ENCODE measurements at regions not wholly inside any gene's neighbourhood (a gene's known extent, or its start where the extent isn't known, plus 50 kb on each side); places are given as distances from the start of the nearest gene placed in this dataset.

- no peak for TF ChIP-seq JUND (IDR thresholded peaks at IDR 0.05; ENCODE audit: low read depth)
- no peak for DNase-seq (ENCODE audit: low read depth in 1 of 2, low spot score in 1 of 2)
- in situ Hi-C loops (cut with HindIII; ENCODE audit: low pct_unique_long_range_greater_than_20kb, low sequenced_read_pairs), result no loop called here
Measured at GRCh38 chr4:77395481-77395880, 210.1 kb upstream of the CXCL13 start.

- DNase-seq (ENCODE audit: low read depth in 1 of 2, low spot score in 1 of 2), result no peak
- in situ Hi-C loops (cut with HindIII; ENCODE audit: low pct_unique_long_range_greater_than_20kb, low sequenced_read_pairs), result no loop called here
Measured at GRCh38 chr4:77398256-77398655, 207.4 kb upstream of the CXCL13 start.

GRCh38 chr4:77399831-77400230 lies 205.8 kb upstream of the CXCL13 start:
- no peak for TF ChIP-seq JUND (IDR thresholded peaks at IDR 0.05; ENCODE audit: low read depth)
- DNase-seq (ENCODE audit: low read depth in 1 of 2, low spot score in 1 of 2), result no peak
- in situ Hi-C loops (cut with HindIII; ENCODE audit: low pct_unique_long_range_greater_than_20kb, low sequenced_read_pairs), result no loop called here

More at GRCh38 chr4:77398256-77398655, 207.4 kb upstream of the CXCL13 start:
- TF ChIP-seq JUND (IDR thresholded peaks at IDR 0.05; ENCODE audit: low read depth), result no peak

GRCh38 chr4:77413766-77414165 lies 191.9 kb upstream of the CXCL13 start:
- TF ChIP-seq JUND (IDR thresholded peaks at IDR 0.05; ENCODE audit: low read depth), result no peak
- in situ Hi-C loops (cut with HindIII; ENCODE audit: low pct_unique_long_range_greater_than_20kb, low sequenced_read_pairs), result no loop called here
- DNase-seq (ENCODE audit: low read depth in 1 of 2, low spot score in 1 of 2), result no peak

GRCh38 chr4:77415689-77416088 lies 189.9 kb upstream of the CXCL13 start:
- in situ Hi-C loops (cut with HindIII; ENCODE audit: low pct_unique_long_range_greater_than_20kb, low sequenced_read_pairs), result no loop called here
- no peak for DNase-seq (ENCODE audit: low read depth in 1 of 2, low spot score in 1 of 2)
- TF ChIP-seq JUND (IDR thresholded peaks at IDR 0.05; ENCODE audit: low read depth), result no peak

- DNase-seq (ENCODE audit: low read depth in 1 of 2, low spot score in 1 of 2), result peak in 1 of 2 experiments; percentile 39
- no peak for TF ChIP-seq JUND (IDR thresholded peaks at IDR 0.05; ENCODE audit: low read depth)
- in situ Hi-C loops (cut with HindIII; ENCODE audit: low pct_unique_long_range_greater_than_20kb, low sequenced_read_pairs), result no loop called here
Measured at GRCh38 chr4:77418333-77418732, 187.3 kb upstream of the CXCL13 start.

- in situ Hi-C loops (cut with HindIII; ENCODE audit: low pct_unique_long_range_greater_than_20kb, low sequenced_read_pairs), result no loop called here
- TF ChIP-seq JUND (IDR thresholded peaks at IDR 0.05; ENCODE audit: low read depth), result no peak
- no peak for DNase-seq (ENCODE audit: low read depth in 1 of 2, low spot score in 1 of 2)
Measured at GRCh38 chr4:77430847-77431246, 174.8 kb upstream of the CXCL13 start.

GRCh38 chr4:77431546-77431945 lies 174.1 kb upstream of the CXCL13 start:
- in situ Hi-C loops (cut with HindIII; ENCODE audit: low pct_unique_long_range_greater_than_20kb, low sequenced_read_pairs), result no loop called here
- no peak for DNase-seq (ENCODE audit: low read depth in 1 of 2, low spot score in 1 of 2)
- TF ChIP-seq JUND (IDR thresholded peaks at IDR 0.05; ENCODE audit: low read depth), result no peak

- no peak for TF ChIP-seq JUND (IDR thresholded peaks at IDR 0.05; ENCODE audit: low read depth)
- peak in 1 of 2 experiments; percentile 18 for DNase-seq (ENCODE audit: low read depth in 1 of 2, low spot score in 1 of 2)
- in situ Hi-C loops (cut with HindIII; ENCODE audit: low pct_unique_long_range_greater_than_20kb, low sequenced_read_pairs), result no loop called here
Measured at GRCh38 chr4:77432717-77433417, 172.8 kb upstream of the CXCL13 start.

- in situ Hi-C loops (cut with HindIII; ENCODE audit: low pct_unique_long_range_greater_than_20kb, low sequenced_read_pairs), result no loop called here
- no peak for TF ChIP-seq JUND (IDR thresholded peaks at IDR 0.05; ENCODE audit: low read depth)
Measured at GRCh38 chr4:77433418-77433733, 172.2 kb upstream of the CXCL13 start.

GRCh38 chr4:77434299-77435092 lies 171.1 kb upstream of the CXCL13 start:
- in situ Hi-C loops (cut with HindIII; ENCODE audit: low pct_unique_long_range_greater_than_20kb, low sequenced_read_pairs), result no loop called here
- no peak for TF ChIP-seq JUND (IDR thresholded peaks at IDR 0.05; ENCODE audit: low read depth)
- no peak for DNase-seq (ENCODE audit: low read depth in 1 of 2, low spot score in 1 of 2)

More at GRCh38 chr4:77433418-77433733, 172.2 kb upstream of the CXCL13 start:
- DNase-seq (ENCODE audit: low read depth in 1 of 2, low spot score in 1 of 2), result peak; percentile 38 to 58

GRCh38 chr4:77437079-77437478 lies 168.5 kb upstream of the CXCL13 start:
- in situ Hi-C loops (cut with HindIII; ENCODE audit: low pct_unique_long_range_greater_than_20kb, low sequenced_read_pairs), result no loop called here

GRCh38 chr4:77438549-77438948 lies 167.1 kb upstream of the CXCL13 start:
- in situ Hi-C loops (cut with HindIII; ENCODE audit: low pct_unique_long_range_greater_than_20kb, low sequenced_read_pairs), result no loop called here

More at GRCh38 chr4:77437079-77437478, 168.5 kb upstream of the CXCL13 start:
- no peak for DNase-seq (ENCODE audit: low read depth in 1 of 2, low spot score in 1 of 2)
- no peak for TF ChIP-seq JUND (IDR thresholded peaks at IDR 0.05; ENCODE audit: low read depth)

More at GRCh38 chr4:77438549-77438948, 167.1 kb upstream of the CXCL13 start:
- no peak for DNase-seq (ENCODE audit: low read depth in 1 of 2, low spot score in 1 of 2)
- TF ChIP-seq JUND (IDR thresholded peaks at IDR 0.05; ENCODE audit: low read depth), result no peak

Measured in T47D (cell line).